H1 (cell line): ENCODE measurements at regions not wholly inside any gene's neighbourhood (a gene's known extent, or its start where the extent isn't known, plus 50 kb on each side); places are given as distances from the start of the nearest gene placed in this dataset.

Experiments used
- CTCF ChIA-PET: fragments of 300-600 bp; sonication (Branson Sonifier 250); formaldehyde crosslinking; loops from one replicate; lab custom pipeline; 2021; ENCODE audit not compliant: partially characterized antibody; lab: Charles Lee
- POLR2A ChIA-PET: fragments of 300-600 bp; sonication (Branson Sonifier 250); formaldehyde crosslinking; loops from one replicate; lab custom pipeline; 2021; ENCODE audit warnings: inconsistent platforms; ENCODE audit not compliant: partially characterized antibody; lab: Charles Lee
- DNase-seq, 2 experiments: peaks; one replicate each; pipeline versions ENCODE4 v3.0.0 to v3.0.0-alpha.2; 2010 to 2022; ENCODE audit warnings: low spot score in 2 of 2, low read depth in 1 of 2, mixed read lengths in 1 of 2
- FAIRE-seq: peaks from 2 replicates; lab custom pipeline; 2011; peaks lifted over from hg19 to GRCh38; lab: Jason Lieb, UNC
- H2AFZ ChIP-seq: 2 replicates; pipeline ENCODE4 v1.8.1; 2012; ENCODE audit warnings: low read length, inconsistent platforms
- H2AK5ac ChIP-seq: 2 replicates; pipeline ENCODE4 v1.6.1; 2013; ENCODE audit warnings: low read depth, low read length
- H2BK120ac ChIP-seq: replicated peaks from 2 replicates; pipeline ENCODE3; 2013; ENCODE audit warnings: low read depth, low read length, inconsistent platforms
- H2BK12ac ChIP-seq: 2 replicates; pipeline ENCODE4 v1.6.1; 2013; ENCODE audit warnings: low read depth, low read length
- H2BK15ac ChIP-seq: 2 replicates; pipeline ENCODE4 v1.6.1; 2013; ENCODE audit warnings: low read length
- H2BK20ac ChIP-seq: 2 replicates; pipeline ENCODE4 v1.6.1; 2013; ENCODE audit warnings: low read length
- H2BK5ac ChIP-seq: 2 replicates; pipeline ENCODE4 v1.6.1; 2013; ENCODE audit warnings: low read depth, low read length
- H3K14ac ChIP-seq: 2 replicates; pipeline ENCODE4 v1.6.1; 2013; ENCODE audit warnings: inconsistent platforms; ENCODE audit not compliant: insufficient read length
- H3K18ac ChIP-seq: 2 replicates; pipeline ENCODE4 v1.6.1; 2013; ENCODE audit warnings: low read length; ENCODE audit errors: extremely low read depth
- H3K23ac ChIP-seq: 2 replicates; pipeline ENCODE4 v1.6.1; 2013; ENCODE audit warnings: inconsistent platforms; ENCODE audit not compliant: insufficient read length
- H3K23me2 ChIP-seq: 2 replicates; pipeline ENCODE4 v1.6.1; 2013; ENCODE audit warnings: low read depth, low read length
- H3K27ac ChIP-seq: 2 replicates; pipeline ENCODE4 v1.6.1; 2011; ENCODE audit warnings: low read depth, low read length, inconsistent platforms
- H3K27me3 ChIP-seq, 4 experiments: replicated peaks in 1 of 4; 1 replicate in 1 of 4; 2 replicates in 3 of 4; pipeline versions ENCODE4 v1.6.1 to v1.8.1; 2011 to 2013; ENCODE audit warnings: low read length in 3 of 4, mild to moderate bottlenecking in 3 of 4, inconsistent platforms in 2 of 4, mixed read lengths in 2 of 4, moderate library complexity in 1 of 4; ENCODE audit not compliant: control insufficient read depth in 3 of 4, insufficient read depth in 3 of 4; ENCODE audit errors: extremely low read depth in 1 of 4
- H3K36me3 ChIP-seq, 4 experiments: 2 replicates each; pipeline versions ENCODE4 v1.6.1 to v1.8.1; 2011 to 2013; ENCODE audit warnings: mild to moderate bottlenecking in 4 of 4, low read length in 3 of 4, moderate library complexity in 2 of 4, control low read depth in 1 of 4, inconsistent platforms in 1 of 4; ENCODE audit not compliant: insufficient read depth in 4 of 4, control insufficient read depth in 2 of 4
- H3K4ac ChIP-seq: replicated peaks from 2 replicates; pipeline ENCODE3; 2013; ENCODE audit warnings: low read length, low read depth, mixed read lengths, inconsistent platforms; ENCODE audit not compliant: insufficient read length
- H3K4me1 ChIP-seq, 4 experiments: replicated peaks in 1 of 4; 1 replicate in 1 of 4; 2 replicates in 3 of 4; pipeline versions ENCODE4 v1.6.1 to v1.8.1; 2011 to 2013; ENCODE audit warnings: low read length in 3 of 4, inconsistent platforms in 2 of 4, mixed read lengths in 1 of 4; ENCODE audit not compliant: insufficient read depth in 4 of 4, control insufficient read depth in 3 of 4
- H3K4me2 ChIP-seq, 2 experiments: 2 replicates each; pipeline versions ENCODE4 v1.6.1 to v1.8.1; 2011 to 2013; ENCODE audit warnings: low read depth in 2 of 2, low read length in 2 of 2, control low read depth in 1 of 2, inconsistent platforms in 1 of 2, mild to moderate bottlenecking in 1 of 2; ENCODE audit not compliant: insufficient read depth in 1 of 2
- H3K4me3 ChIP-seq, 4 experiments: fragments of 200-600, 300-600 bp in 1 of 4; sonication (generic), shearing (Covaris generic), sonication (Bioruptor Twin) in 1 of 4; 2 replicates each; pipeline versions ENCODE4 v1.5.1 to v1.8.1; 2011 to 2016; ENCODE audit warnings: low read length in 4 of 4, low read depth in 3 of 4, control low read depth in 2 of 4, inconsistent platforms in 2 of 4, mild to moderate bottlenecking in 2 of 4, mixed read lengths in 1 of 4, moderate library complexity in 1 of 4; ENCODE audit not compliant: insufficient read depth in 2 of 4; ENCODE audit errors: extremely low read depth in 1 of 4
- H3K56ac ChIP-seq: replicated peaks from 2 replicates; pipeline ENCODE3; 2013; ENCODE audit warnings: low read depth, mild to moderate bottlenecking, mixed read lengths, low read length, inconsistent platforms; ENCODE audit not compliant: insufficient read length
- H3K79me1 ChIP-seq: 2 replicates; pipeline ENCODE4 v1.6.1; 2013; ENCODE audit warnings: low read depth, low read length, control low read depth
- H3K79me2 ChIP-seq, 2 experiments: 2 replicates each; pipeline versions ENCODE4 v1.6.1 to v1.8.1; 2012 to 2013; ENCODE audit warnings: low read length in 2 of 2, mild to moderate bottlenecking in 2 of 2, inconsistent platforms in 1 of 2; ENCODE audit not compliant: insufficient read depth in 2 of 2, control insufficient read depth in 1 of 2
- H3K9ac ChIP-seq, 4 experiments: replicated peaks in 1 of 4; 1 replicate in 1 of 4; 2 replicates in 3 of 4; pipeline versions ENCODE4 v1.6.1 to v1.8.1; 2011 to 2013; ENCODE audit warnings: low read depth in 3 of 4, low read length in 3 of 4, control low read depth in 2 of 4, mild to moderate bottlenecking in 2 of 4, moderate library complexity in 2 of 4, inconsistent platforms in 1 of 4; ENCODE audit errors: extremely low read depth in 1 of 4
- H3K9me3 ChIP-seq, 2 experiments: 2 replicates each; pipeline versions ENCODE4 v1.6.1 to v1.8.1; 2012 to 2013; ENCODE audit warnings: mild to moderate bottlenecking in 2 of 2, moderate library complexity in 2 of 2, control low read depth in 1 of 2, inconsistent platforms in 1 of 2, low read depth in 1 of 2, low read length in 1 of 2, mixed read lengths in 1 of 2; ENCODE audit not compliant: insufficient read depth in 2 of 2
- H4K20me1 ChIP-seq, 2 experiments: replicated peaks in 1 of 2; 2 replicates each; pipeline versions ENCODE3 to v1.8.1; 2011 to 2013; ENCODE audit warnings: inconsistent platforms in 2 of 2, low read length in 2 of 2, mild to moderate bottlenecking in 1 of 2; ENCODE audit not compliant: insufficient read depth in 2 of 2, control insufficient read depth in 1 of 2
- H4K5ac ChIP-seq: 2 replicates; pipeline ENCODE4 v1.6.1; 2013; ENCODE audit warnings: low read length, low read depth, mixed read lengths, inconsistent platforms; ENCODE audit not compliant: insufficient read length
- H4K8ac ChIP-seq: 2 replicates; pipeline ENCODE4 v1.8.0; 2013; ENCODE audit warnings: mild to moderate bottlenecking, moderate library complexity, low read length, inconsistent platforms; ENCODE audit not compliant: insufficient read depth; ENCODE audit errors: extremely low read depth
- H4K91ac ChIP-seq: replicated peaks from 2 replicates; pipeline ENCODE3; 2013; ENCODE audit warnings: low read length, mixed read lengths, inconsistent platforms; ENCODE audit not compliant: insufficient read length
- CHD1 ChIP-seq: IDR thresholded peaks from 2 replicates; pipeline ENCODE4 v1.6.1; 2012; ENCODE audit warnings: low read depth, low read length, improper control_type of control experiment
- EP300 ChIP-seq, 2 experiments: IDR thresholded peaks; 1 replicate in 1 of 2; 2 replicates in 1 of 2; pipeline ENCODE4 v1.6.1; 2011 to 2012; ENCODE audit warnings: low read depth in 2 of 2, low read length in 2 of 2, mild to moderate bottlenecking in 2 of 2, borderline replicate concordance in 1 of 2, inconsistent platforms in 1 of 2, moderate library complexity in 1 of 2
- GABPA ChIP-seq: IDR thresholded peaks from 2 replicates; pipeline ENCODE4 v1.6.1; 2011; ENCODE audit warnings: mild to moderate bottlenecking, low read length, moderate library complexity, borderline replicate concordance; ENCODE audit not compliant: insufficient read depth
- HDAC2 ChIP-seq, 2 experiments: fragments of 300-600 bp in 1 of 2; sonication (generic) in 1 of 2; IDR thresholded peaks; 2 replicates each; pipeline ENCODE4 v1.6.1; 2011 to 2012; ENCODE audit warnings: low read depth in 2 of 2, low read length in 2 of 2, mild to moderate bottlenecking in 2 of 2, moderate library complexity in 2 of 2, borderline replicate concordance in 1 of 2, inconsistent platforms in 1 of 2
- HDAC6 ChIP-seq: IDR thresholded peaks from one replicate; pipeline ENCODE4 v1.7.1; 2012; ENCODE audit warnings: low read depth, mild to moderate bottlenecking, inconsistent platforms, low read length, moderate library complexity
- JUN ChIP-seq: IDR thresholded peaks from 2 replicates; pipeline ENCODE4 v1.6.1; 2011; ENCODE audit warnings: low read depth, mild to moderate bottlenecking, improper control_type of control experiment, low read length
- KDM1A ChIP-seq: fragments of 200-600, 300-600 bp; sonication (generic); IDR thresholded peaks from 2 replicates; pipeline ENCODE4 v1.7.1; 2016; ENCODE audit warnings: mild to moderate bottlenecking, low read length, borderline replicate concordance
- MAFK ChIP-seq: IDR thresholded peaks from 2 replicates; pipeline ENCODE4 v1.6.1; 2012; ENCODE audit warnings: low read depth, mild to moderate bottlenecking, improper control_type of control experiment, low read length
- SIRT6 ChIP-seq: IDR thresholded peaks from one replicate; pipeline ENCODE4 v1.7.1; 2012; ENCODE audit warnings: low read length, inconsistent platforms
- WGBS, 2 experiments: shearing (Covaris generic) in 1 of 2; methylation state at CpG; one replicate each; pipeline versions ENCODE4 v1.1.6 to v1.1.7; 2013 to 2015; ENCODE audit warnings: low lambda C conversion rate in 2 of 2, mixed read lengths in 2 of 2, inconsistent platforms in 1 of 2, low coverage in 1 of 2, missing lambda C conversion rate in 1 of 2; ENCODE audit not compliant: insufficient replicate concordance in 2 of 2, insufficient coverage in 1 of 2, insufficient read length in 1 of 2; ENCODE audit errors: extremely low coverage in 1 of 2, missing lambda C conversion rate in 1 of 2; 5-methylcytosine and 5-hydroxymethylcytosine counted together
- TF ChIP-seq, protein P1 (sequence below), 3 experiments: IDR thresholded peaks; 1 replicate in 2 of 3; 2 replicates in 1 of 3; pipeline versions ENCODE4 v1.5.1 to v1.6.1; 2011; ENCODE audit warnings: low read length in 3 of 3, mild to moderate bottlenecking in 3 of 3, inconsistent platforms in 2 of 3, low read depth in 1 of 3, moderate library complexity in 1 of 3; ENCODE audit not compliant: insufficient read depth in 1 of 3; ENCODE audit errors: control extremely low read depth in 1 of 3
- TF ChIP-seq, protein P2 (sequence below): IDR thresholded peaks from 2 replicates; pipeline ENCODE4 v1.6.1; 2011; ENCODE audit warnings: low read depth, mild to moderate bottlenecking, low read length; ENCODE audit not compliant: insufficient read depth

DNA sequence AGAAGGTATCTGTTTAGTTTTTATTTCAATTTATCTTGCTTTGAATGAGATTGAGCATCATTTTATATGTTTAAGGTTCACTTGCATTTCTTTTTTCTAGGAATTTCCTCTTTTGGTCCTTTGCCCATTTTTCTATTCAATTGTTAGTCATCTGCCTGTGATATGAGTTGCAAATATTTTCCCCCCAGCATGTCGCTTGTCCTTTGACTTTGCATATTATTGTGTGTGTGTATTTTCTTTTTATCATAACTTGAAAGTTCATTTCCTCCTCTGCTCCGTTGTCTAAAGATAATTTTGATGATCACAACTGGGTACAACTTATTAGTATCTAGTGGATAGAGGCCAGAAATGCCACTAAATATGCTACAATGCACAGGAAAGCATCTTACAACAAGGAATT, 132.7 kb upstream of the MDFIC start:
- Histone ChIP-seq H2BK12ac (no peak overlapping the region), H2BK120ac (no peak overlapping the region), H3K23me2 (no peaks in the 10 kb centered on the region), H4K91ac (no peak overlapping the region), H2AFZ (no peak overlapping the region), H3K27me3 (peaks cover 0 to 1% (median 0%) of the 10 kb centered on the region in 4 experiments; a peak in 1 of 7 replicates), H3K9me3 (no peaks in the 10 kb centered on the region; a peak in 1 of 4 replicates), H3K4ac (no peak overlapping the region), H3K56ac (no peak overlapping the region), H3K4me1 (no peaks in the 10 kb centered on the region), H3K23ac (no peak overlapping the region), H3K79me1 (no peaks in the 10 kb centered on the region), H4K8ac (no peak overlapping the region), H2AK5ac (no peak overlapping the region), H4K5ac (no peak overlapping the region), H3K4me3 (no peak overlapping the region), H3K14ac (no peak overlapping the region), H3K18ac (no peak overlapping the region), H2BK20ac (no peak overlapping the region), H3K79me2 (no peaks in the 10 kb centered on the region), H4K20me1 (no peaks in the 10 kb centered on the region), H2BK15ac (no peak overlapping the region), H3K9ac (no peak overlapping the region), H3K4me2 (no peak overlapping the region), H2BK5ac (no peak overlapping the region), H3K36me3 (no peaks in the 10 kb centered on the region), H3K27ac (no peak overlapping the region)
- 83% methylated on average over 2 of the region's 2 CpGs; no CpG with 5 or more reads in 1 of the 2 experiments for WGBS, 2 experiments
- no peak for DNase-seq
- ChIA-PET CTCF (interaction anchor here (1.1 kb wide), 1 partner anchor 10 kb away, joined by 3 read pairs; no protein-coding TSS in a partner anchor), POLR2A (no interaction called here)
- FAIRE-seq = no peak
- TF ChIP-seq JUN (no peak), CHD1 (no peak), GABPA (no peak), MAFK (no peak), HDAC2 (IDR thresholded peaks at IDR 0.05; ENCODE audit: borderline replicate concordance in 1 of 2, low read depth in 2 of 2, low read length in 2 of 2) (no peak), KDM1A (no peak), EP300 (IDR thresholded peaks at IDR 0.05; ENCODE audit: borderline replicate concordance in 1 of 2, low read depth in 2 of 2, low read length in 2 of 2) (no peak), HDAC6 (no peak), SIRT6 (no peak)
- TF ChIP-seq, protein P1, sequence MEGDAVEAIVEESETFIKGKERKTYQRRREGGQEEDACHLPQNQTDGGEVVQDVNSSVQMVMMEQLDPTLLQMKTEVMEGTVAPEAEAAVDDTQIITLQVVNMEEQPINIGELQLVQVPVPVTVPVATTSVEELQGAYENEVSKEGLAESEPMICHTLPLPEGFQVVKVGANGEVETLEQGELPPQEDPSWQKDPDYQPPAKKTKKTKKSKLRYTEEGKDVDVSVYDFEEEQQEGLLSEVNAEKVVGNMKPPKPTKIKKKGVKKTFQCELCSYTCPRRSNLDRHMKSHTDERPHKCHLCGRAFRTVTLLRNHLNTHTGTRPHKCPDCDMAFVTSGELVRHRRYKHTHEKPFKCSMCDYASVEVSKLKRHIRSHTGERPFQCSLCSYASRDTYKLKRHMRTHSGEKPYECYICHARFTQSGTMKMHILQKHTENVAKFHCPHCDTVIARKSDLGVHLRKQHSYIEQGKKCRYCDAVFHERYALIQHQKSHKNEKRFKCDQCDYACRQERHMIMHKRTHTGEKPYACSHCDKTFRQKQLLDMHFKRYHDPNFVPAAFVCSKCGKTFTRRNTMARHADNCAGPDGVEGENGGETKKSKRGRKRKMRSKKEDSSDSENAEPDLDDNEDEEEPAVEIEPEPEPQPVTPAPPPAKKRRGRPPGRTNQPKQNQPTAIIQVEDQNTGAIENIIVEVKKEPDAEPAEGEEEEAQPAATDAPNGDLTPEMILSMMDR (IDR thresholded peaks at IDR 0.05; ENCODE audit: control extremely low read depth in 1 of 3, insufficient read depth in 1 of 3, low read depth in 1 of 3, low read length in 3 of 3) = no peak
- TF ChIP-seq, protein P2, sequence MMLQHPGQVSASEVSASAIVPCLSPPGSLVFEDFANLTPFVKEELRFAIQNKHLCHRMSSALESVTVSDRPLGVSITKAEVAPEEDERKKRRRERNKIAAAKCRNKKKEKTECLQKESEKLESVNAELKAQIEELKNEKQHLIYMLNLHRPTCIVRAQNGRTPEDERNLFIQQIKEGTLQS = no peak
